Tibial nerve (tissue), 4 donors: ENCODE measurements at regions not wholly inside any gene's neighbourhood (a gene's known extent, or its start where the extent isn't known, plus 50 kb on each side); places are given as distances from the start of the nearest gene placed in this dataset.
"Not testable (repeated sequence)": the region's sequence is repeated elsewhere in the genome, so short reads cannot be mapped to it uniquely, and the experiment has no call there.

ENCODE experiments used
- DNase-seq, 2 donors: peaks; one replicate each; pipeline ENCODE4 v3.0.0-alpha.2; 2019; ENCODE audit warnings: low spot score in 2 of 2
- H3K27ac ChIP-seq, 4 donors: fragments of 200-600 bp; sonication (generic) in 3 of 4; one replicate each; pipeline ENCODE4 v1.5.1; 2017 to 2019; ENCODE audit warnings: mild to moderate bottlenecking in 1 of 4
- H3K27me3 ChIP-seq, 2 donors: fragments of 200-600 bp; sonication (generic) in 1 of 2; one replicate each; pipeline versions ENCODE4 v1.5.1 to v1.6.0; 2017 to 2019
- H3K36me3 ChIP-seq, 3 donors: fragments of 200-600 bp; sonication (generic); one replicate each; pipeline ENCODE4 v1.5.1; 2018 to 2019
- H3K4me1 ChIP-seq, 4 donors: fragments of 200-600 bp; sonication (generic) in 3 of 4; one replicate each; pipeline ENCODE4 v1.5.1; 2017 to 2019
- H3K4me3 ChIP-seq, 4 donors: fragments of 200-600 bp; sonication (generic) in 3 of 4; one replicate each; pipeline ENCODE4 v1.5.1; 2017 to 2019; ENCODE audit warnings: mild to moderate bottlenecking in 1 of 4, moderate library complexity in 1 of 4
- H3K9me3 ChIP-seq, 4 donors: fragments of 200-600 bp; sonication (generic) in 3 of 4; one replicate each; pipeline ENCODE4 v1.5.1; 2017 to 2019
- CTCF ChIP-seq, 5 experiments: fragments of 200-600 bp in 3 of 5; fragments of 450-650 bp in 2 of 5; sonication (generic) in 3 of 5; IDR thresholded peaks; one replicate each; pipeline ENCODE4 v1.5.1; 2016 to 2019; ENCODE audit warnings: antibody characterized with exemption in 5 of 5, mild to moderate bottlenecking in 3 of 5, moderate library complexity in 2 of 5
- EP300 ChIP-seq, 2 donors: sonication (generic); formaldehyde crosslinking; IDR thresholded peaks; one replicate each; pipeline ENCODE4 v1.6.1; 2017; ENCODE audit warnings: antibody characterized with exemption in 2 of 2, mild to moderate bottlenecking in 1 of 2
- POLR2A ChIP-seq, 2 donors: fragments of 450-650 bp; IDR thresholded peaks; one replicate each; pipeline ENCODE4 v1.6.1; 2017; ENCODE audit warnings: antibody characterized with exemption in 2 of 2, mild to moderate bottlenecking in 2 of 2, moderate library complexity in 2 of 2
- WGBS, 2 donors: methylation state at CpG; one replicate each; pipeline ENCODE4 v1.1.5; 2018; 5-methylcytosine and 5-hydroxymethylcytosine counted together

- WGBS, 2 donors, result 77 to 79% methylated on average over 2 of the region's 2 CpGs
Measured at GRCh38 chr2:7866825-7867224, 815.0 kb upstream of the ID2 start.

GRCh38 chr2:7867867-7868266, 814.0 kb upstream of the ID2 start:
- no peak overlapping the region for H3K4me3 ChIP-seq
- H3K27me3 ChIP-seq, result no peaks in the 10 kb centered on the region
- H3K27ac ChIP-seq, result no peak overlapping the region
- no peak for DNase-seq
- TF ChIP-seq EP300 (IDR thresholded peaks at IDR 0.05) (no peak), POLR2A (IDR thresholded peaks at IDR 0.05) (no peak), CTCF (IDR thresholded peaks at IDR 0.05) (no peak)
- H3K9me3 ChIP-seq, result no peaks in the 10 kb centered on the region
- 76 to 81% methylated on average over 2 of the region's 2 CpGs for WGBS, 2 donors
- no peaks in the 10 kb centered on the region for H3K4me1 ChIP-seq
- no peaks in the 10 kb centered on the region for H3K36me3 ChIP-seq

More at GRCh38 chr2:7866825-7867224, 815.0 kb upstream of the ID2 start:
- H3K36me3 ChIP-seq, result no peaks in the 10 kb centered on the region
- no peaks in the 10 kb centered on the region for H3K9me3 ChIP-seq
- no peaks in the 10 kb centered on the region for H3K4me1 ChIP-seq
- DNase-seq, result no peak
- H3K27ac ChIP-seq, result no peak overlapping the region
- no peak for TF ChIP-seq CTCF (IDR thresholded peaks at IDR 0.05)
- no peak for TF ChIP-seq POLR2A (IDR thresholded peaks at IDR 0.05)
- no peak for TF ChIP-seq EP300 (IDR thresholded peaks at IDR 0.05)
- H3K4me3 ChIP-seq, result no peak overlapping the region
- H3K27me3 ChIP-seq, result no peaks in the 10 kb centered on the region

GRCh38 chr2:7868836-7869235, 813.0 kb upstream of the ID2 start:
- WGBS, 2 donors, result 76 to 79% methylated on average over 6 of the region's 6 CpGs
- Histone ChIP-seq H3K27ac (no peak overlapping the region), H3K4me3 (no peak overlapping the region), H3K4me1 (no peaks in the 10 kb centered on the region), H3K9me3 (no peaks in the 10 kb centered on the region), H3K27me3 (no peaks in the 10 kb centered on the region), H3K36me3 (no peaks in the 10 kb centered on the region)
- DNase-seq, result no peak
- TF ChIP-seq EP300 (IDR thresholded peaks at IDR 0.05) (no peak), CTCF (IDR thresholded peaks at IDR 0.05) (no peak), POLR2A (IDR thresholded peaks at IDR 0.05) (no peak)

- H3K27ac ChIP-seq, H3K9me3 ChIP-seq, H3K4me3 ChIP-seq, H3K36me3 ChIP-seq, H3K27me3 ChIP-seq, DNase-seq, H3K4me1 ChIP-seq: not testable (repeated sequence)
- 79 to 88% methylated on average over 8 of the region's 8 CpGs for WGBS, 2 donors
Measured at GRCh38 chr2:7876445-7876844, 805.4 kb upstream of the ID2 start.

GRCh38 chr2:7878266-7878665, 803.6 kb upstream of the ID2 start:
- DNase-seq, H3K27me3 ChIP-seq, H3K4me3 ChIP-seq, H3K27ac ChIP-seq, H3K9me3 ChIP-seq, H3K4me1 ChIP-seq, H3K36me3 ChIP-seq: not testable (repeated sequence)
- 94% methylated on average over 8 to 11 of the region's 12 CpGs for WGBS, 2 donors

GRCh38 chr2:7878786-7879482, 802.9 kb upstream of the ID2 start:
- no peaks in the 10 kb centered on the region for H3K27me3 ChIP-seq
- 67 to 70% methylated on average over 12 of the region's 12 CpGs for WGBS, 2 donors
- no peak overlapping the region for H3K4me3 ChIP-seq
- H3K4me1 ChIP-seq, result no peaks in the 10 kb centered on the region
- TF ChIP-seq EP300 (IDR thresholded peaks at IDR 0.05), result no peak
- no peak for TF ChIP-seq POLR2A (IDR thresholded peaks at IDR 0.05)
- TF ChIP-seq CTCF (IDR thresholded peaks at IDR 0.05), result no peak
- H3K27ac ChIP-seq, result no peak overlapping the region
- no peaks in the 10 kb centered on the region for H3K9me3 ChIP-seq
- H3K36me3 ChIP-seq, result no peaks in the 10 kb centered on the region
- DNase-seq, result no peak
